ENCODE measurements at regions not wholly inside any gene's neighbourhood (a gene's known extent, or its start where the extent isn't known, plus 50 kb on each side); places are given as distances from the start of the nearest gene placed in this dataset.

DNA sequence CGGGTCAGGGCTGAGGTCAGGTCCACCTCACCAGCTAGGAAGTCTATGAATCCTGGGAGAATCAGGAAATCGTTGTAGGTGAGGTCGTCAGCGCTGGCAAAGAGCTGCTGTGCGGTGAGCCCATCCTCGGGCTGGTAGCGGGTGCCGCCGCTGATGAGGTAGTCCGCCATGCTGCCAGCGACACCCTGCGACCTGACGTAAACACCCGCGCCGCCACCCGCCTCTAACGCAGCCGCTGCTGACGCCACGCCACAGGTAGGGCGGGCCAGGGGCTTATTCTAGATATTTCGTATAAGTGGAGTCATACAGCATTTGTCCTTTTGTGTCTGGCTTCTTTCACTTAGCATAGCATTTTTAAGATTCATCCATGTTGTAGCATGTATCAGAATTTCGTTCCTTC lies 220.2 kb upstream of the ATP6AP2 start:
- Histone ChIP-seq H3K4me3 (ENCODE audit: low read depth in 1 of 2, low read length in 2 of 2) (no peak overlapping the region), H3K27ac (ENCODE audit: low read length) (no peak overlapping the region), H3K27me3 (ENCODE audit: low read depth, low read length) (no peaks in the 10 kb centered on the region), H3K36me3 (ENCODE audit: control insufficient read depth in 1 of 2, insufficient read depth in 2 of 2, low read length in 2 of 2) (no peaks in the 10 kb centered on the region), H3K9me3 (ENCODE audit: control insufficient read depth in 1 of 2, low read length in 2 of 2) (no peaks in the 10 kb centered on the region), H3K4me1 (ENCODE audit: control insufficient read depth in 1 of 2, insufficient read depth in 2 of 2, low read length in 2 of 2) (no peaks in the 10 kb centered on the region)

DNA sequence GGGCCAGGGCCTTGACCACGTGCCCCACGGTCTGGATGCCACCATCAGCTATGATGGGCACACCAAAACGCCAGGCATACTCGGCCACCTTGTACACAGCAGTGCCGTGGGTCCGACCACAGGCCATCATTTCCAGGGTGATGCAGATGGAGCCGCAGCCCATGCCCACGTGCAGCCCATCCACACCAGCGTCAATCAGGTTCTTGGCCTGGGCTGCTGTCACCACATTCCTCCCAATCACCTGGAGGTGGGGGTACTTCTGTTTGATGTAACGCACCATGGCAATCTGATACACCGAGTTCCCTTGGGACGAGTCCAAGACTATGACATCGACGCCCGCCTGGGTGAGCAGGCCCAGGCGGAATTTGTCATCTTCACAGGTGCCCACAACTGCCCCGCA lies 221.2 kb upstream of the ATP6AP2 start:
- Histone ChIP-seq H3K9me3 (ENCODE audit: control insufficient read depth in 1 of 2, low read length in 2 of 2) (no peaks in the 10 kb centered on the region), H3K27ac (ENCODE audit: low read length) (no peak overlapping the region), H3K27me3 (ENCODE audit: low read depth, low read length) (no peaks in the 10 kb centered on the region), H3K36me3 (ENCODE audit: control insufficient read depth in 1 of 2, insufficient read depth in 2 of 2, low read length in 2 of 2) (no peaks in the 10 kb centered on the region), H3K4me3 (ENCODE audit: low read depth in 1 of 2, low read length in 2 of 2) (no peak overlapping the region), H3K4me1 (ENCODE audit: control insufficient read depth in 1 of 2, insufficient read depth in 2 of 2, low read length in 2 of 2) (no peaks in the 10 kb centered on the region)

DNA sequence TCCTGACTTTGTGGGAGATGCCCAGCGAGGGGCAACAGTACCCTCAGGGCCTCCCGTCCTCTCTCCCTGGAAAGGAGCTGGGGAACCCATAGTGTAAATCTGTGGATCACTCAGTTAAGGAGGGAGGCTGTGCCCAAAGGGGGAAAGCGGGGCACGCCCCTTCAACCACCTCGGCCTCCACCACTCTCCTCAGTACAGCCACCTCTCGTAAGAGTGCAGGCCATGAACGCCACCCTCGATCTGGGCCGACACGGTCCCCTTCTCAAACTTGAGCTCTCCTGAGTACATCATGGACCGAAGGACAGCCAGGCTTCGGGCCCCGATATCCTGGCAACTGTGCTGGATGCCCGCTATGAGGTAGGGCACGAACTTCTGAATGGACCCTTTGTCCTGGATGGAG lies 221.8 kb upstream of the ATP6AP2 start:
- no peaks in the 10 kb centered on the region for H3K27me3 ChIP-seq (ENCODE audit: low read depth, low read length)
- H3K36me3 ChIP-seq (ENCODE audit: control insufficient read depth in 1 of 2, insufficient read depth in 2 of 2, low read length in 2 of 2) = no peaks in the 10 kb centered on the region
- no peaks in the 10 kb centered on the region for H3K9me3 ChIP-seq (ENCODE audit: control insufficient read depth in 1 of 2, low read length in 2 of 2)
- no peak overlapping the region for H3K4me3 ChIP-seq (ENCODE audit: low read depth in 1 of 2, low read length in 2 of 2)
- H3K27ac ChIP-seq (ENCODE audit: low read length) = no peak overlapping the region
- H3K4me1 ChIP-seq (ENCODE audit: control insufficient read depth in 1 of 2, insufficient read depth in 2 of 2, low read length in 2 of 2) = no peaks in the 10 kb centered on the region

DNA sequence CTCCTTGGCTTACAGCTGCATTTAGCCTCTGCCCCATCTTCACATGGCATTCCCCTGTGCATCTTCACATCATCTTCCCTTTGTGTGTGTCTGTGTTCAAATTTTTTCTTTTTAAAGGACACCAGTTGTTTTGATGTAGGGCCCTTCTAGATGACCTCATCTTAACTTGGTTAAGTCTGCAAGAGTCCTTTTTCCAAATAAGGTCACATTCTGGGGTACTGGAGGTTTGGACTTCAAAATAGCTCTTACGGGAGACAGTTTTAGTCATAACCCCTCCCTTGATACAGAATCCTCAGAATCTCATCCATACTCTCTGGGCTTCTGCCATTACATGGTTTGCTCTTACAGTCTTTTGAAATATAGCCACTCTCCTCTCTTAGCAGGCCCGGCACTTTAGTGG lies 231.5 kb upstream of the ATP6AP2 start:
- no peaks in the 10 kb centered on the region for H3K9me3 ChIP-seq (ENCODE audit: control insufficient read depth in 1 of 2, low read length in 2 of 2)
- no peak overlapping the region for H3K4me3 ChIP-seq (ENCODE audit: low read depth in 1 of 2, low read length in 2 of 2)
- no peaks in the 10 kb centered on the region for H3K4me1 ChIP-seq (ENCODE audit: control insufficient read depth in 1 of 2, insufficient read depth in 2 of 2, low read length in 2 of 2)
- no peak overlapping the region for H3K27ac ChIP-seq (ENCODE audit: low read length)
- H3K36me3 ChIP-seq (ENCODE audit: control insufficient read depth in 1 of 2, insufficient read depth in 2 of 2, low read length in 2 of 2) = no peaks in the 10 kb centered on the region
- H3K27me3 ChIP-seq (ENCODE audit: low read depth, low read length) = no peaks in the 10 kb centered on the region

DNA sequence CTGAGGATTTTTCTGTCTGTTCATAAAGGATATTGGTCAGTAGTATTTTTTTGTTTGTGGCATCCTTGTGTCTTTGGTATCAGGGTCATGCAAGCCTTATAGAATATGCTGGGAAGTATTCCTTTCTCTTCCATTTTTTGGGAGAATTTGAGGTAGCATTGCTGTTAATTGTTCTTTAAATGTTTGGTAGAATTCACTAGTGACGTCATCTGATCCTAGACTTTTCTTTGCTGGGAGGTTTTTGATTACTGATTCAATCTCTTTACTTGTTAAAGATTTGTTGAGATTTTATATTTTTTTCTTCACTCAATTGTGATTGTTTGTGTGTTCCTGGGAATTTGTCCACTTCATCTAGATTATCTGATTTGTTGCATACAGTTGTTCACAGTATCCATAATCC lies 234.4 kb upstream of the ATP6AP2 start:
- no peak overlapping the region for H3K4me3 ChIP-seq (ENCODE audit: low read depth in 1 of 2, low read length in 2 of 2)
- no peaks in the 10 kb centered on the region for H3K4me1 ChIP-seq (ENCODE audit: control insufficient read depth in 1 of 2, insufficient read depth in 2 of 2, low read length in 2 of 2)

DNA sequence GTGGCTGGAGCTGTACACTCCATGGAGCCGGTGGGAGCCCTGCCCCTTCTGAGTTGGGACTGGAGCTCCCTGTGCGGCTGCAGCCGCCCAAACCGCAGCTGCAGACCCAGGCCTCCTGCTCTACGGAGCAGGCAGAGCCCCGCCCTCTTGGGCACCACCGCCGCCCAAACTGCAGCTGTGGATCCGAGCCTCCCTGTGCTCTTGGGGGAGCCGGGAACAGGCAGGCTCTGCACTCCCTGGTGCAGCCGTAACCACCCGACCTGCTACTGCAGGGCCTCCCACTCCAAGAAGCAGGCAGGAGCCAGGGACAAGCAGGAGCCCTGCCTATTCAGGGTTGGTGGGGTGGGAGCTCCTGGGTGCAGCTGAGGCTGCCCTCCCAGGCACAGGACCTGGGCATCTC lies 237.5 kb upstream of the ATP6AP2 start:
- Histone ChIP-seq H3K4me1 (ENCODE audit: control insufficient read depth in 1 of 2, insufficient read depth in 2 of 2, low read length in 2 of 2) (no peaks in the 10 kb centered on the region), H3K36me3 (ENCODE audit: control insufficient read depth in 1 of 2, insufficient read depth in 2 of 2, low read length in 2 of 2) (no peaks in the 10 kb centered on the region), H3K9me3 (ENCODE audit: control insufficient read depth in 1 of 2, low read length in 2 of 2) (no peaks in the 10 kb centered on the region), H3K27ac (ENCODE audit: low read length) (no peak overlapping the region), H3K4me3 (ENCODE audit: low read depth in 1 of 2, low read length in 2 of 2) (no peak overlapping the region), H3K27me3 (ENCODE audit: low read depth, low read length) (no peaks in the 10 kb centered on the region)

More for the DNA sequence above, 234.4 kb upstream of the ATP6AP2 start:
- H3K36me3 ChIP-seq (ENCODE audit: control insufficient read depth in 1 of 2, insufficient read depth in 2 of 2, low read length in 2 of 2) = no peaks in the 10 kb centered on the region
- H3K27me3 ChIP-seq (ENCODE audit: low read depth, low read length) = no peaks in the 10 kb centered on the region
- no peak overlapping the region for H3K27ac ChIP-seq (ENCODE audit: low read length)
- no peaks in the 10 kb centered on the region for H3K9me3 ChIP-seq (ENCODE audit: control insufficient read depth in 1 of 2, low read length in 2 of 2)

DNA sequence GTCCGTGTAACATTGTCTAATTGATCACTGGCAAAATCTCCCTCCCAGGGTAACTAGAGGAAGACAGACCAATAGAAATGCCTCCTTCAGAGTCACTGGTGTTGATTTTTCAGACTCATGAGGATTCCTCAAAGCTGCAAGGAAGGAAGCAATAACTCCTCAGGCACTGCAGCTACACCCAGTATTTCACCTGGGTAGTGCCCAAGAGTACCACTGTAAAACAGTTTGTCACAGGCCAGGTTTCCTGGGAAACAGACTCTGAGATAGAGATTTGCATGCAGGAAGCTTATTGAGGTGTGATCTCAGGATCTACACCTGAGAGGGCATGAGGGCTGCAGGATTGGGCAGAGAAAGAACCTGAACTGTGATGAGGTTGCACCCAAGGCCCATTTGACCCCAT lies 240.7 kb upstream of the ATP6AP2 start:
- Histone ChIP-seq H3K36me3 (ENCODE audit: control insufficient read depth in 1 of 2, insufficient read depth in 2 of 2, low read length in 2 of 2) (no peaks in the 10 kb centered on the region), H3K4me1 (ENCODE audit: control insufficient read depth in 1 of 2, insufficient read depth in 2 of 2, low read length in 2 of 2) (no peaks in the 10 kb centered on the region), H3K9me3 (ENCODE audit: control insufficient read depth in 1 of 2, low read length in 2 of 2) (no peaks in the 10 kb centered on the region), H3K27ac (ENCODE audit: low read length) (no peak overlapping the region), H3K27me3 (ENCODE audit: low read depth, low read length) (no peaks in the 10 kb centered on the region), H3K4me3 (ENCODE audit: low read depth in 1 of 2, low read length in 2 of 2) (no peak overlapping the region)

DNA sequence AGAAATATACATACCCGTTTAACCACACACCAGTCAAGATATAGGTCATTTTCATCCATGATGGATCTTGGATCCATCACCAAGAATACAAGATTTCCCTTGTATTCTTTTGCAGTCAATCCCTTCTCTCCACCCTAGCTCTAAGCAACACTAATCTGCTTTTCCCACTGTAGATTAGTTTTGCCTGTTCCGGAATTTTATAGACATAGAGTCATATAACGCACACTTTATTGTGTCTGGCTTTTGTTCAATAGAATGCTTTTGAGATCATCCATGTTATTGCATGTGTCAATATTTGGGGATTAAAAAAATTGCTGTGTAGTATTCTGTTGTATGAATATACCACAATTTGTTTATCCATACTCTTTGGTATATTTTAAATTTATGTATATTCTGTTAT lies 235.6 kb upstream of the BCOR start:
- Histone ChIP-seq H3K36me3 (ENCODE audit: control insufficient read depth in 1 of 2, insufficient read depth in 2 of 2, low read length in 2 of 2) (no peaks in the 10 kb centered on the region), H3K4me3 (ENCODE audit: low read depth in 1 of 2, low read length in 2 of 2) (no peak overlapping the region), H3K27ac (ENCODE audit: low read length) (no peak overlapping the region), H3K9me3 (ENCODE audit: control insufficient read depth in 1 of 2, low read length in 2 of 2) (no peaks in the 10 kb centered on the region), H3K27me3 (ENCODE audit: low read depth, low read length) (no peaks in the 10 kb centered on the region), H3K4me1 (ENCODE audit: control insufficient read depth in 1 of 2, insufficient read depth in 2 of 2, low read length in 2 of 2) (no peaks in the 10 kb centered on the region)

DNA sequence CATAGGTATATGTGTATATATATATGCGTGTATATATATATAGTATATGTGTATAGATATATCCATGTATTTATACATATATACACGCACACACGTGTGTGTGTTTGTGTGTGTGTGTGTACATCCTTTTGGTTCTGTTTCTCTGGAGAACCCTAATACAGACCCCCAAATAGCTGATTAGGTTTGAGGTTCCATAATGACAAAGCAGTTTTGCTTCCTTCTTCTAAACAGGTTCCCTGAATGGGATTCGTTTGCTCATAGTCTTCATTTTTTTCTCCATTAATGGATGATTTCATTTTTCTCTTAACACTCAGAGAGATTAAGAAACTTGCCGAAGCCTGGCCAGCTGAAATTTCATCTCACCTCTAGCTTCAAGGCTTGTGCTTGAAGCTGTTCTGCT lies 234.0 kb upstream of the BCOR start:
- Histone ChIP-seq H3K27me3 (ENCODE audit: low read depth, low read length) (no peaks in the 10 kb centered on the region), H3K27ac (ENCODE audit: low read length) (no peak overlapping the region), H3K9me3 (ENCODE audit: control insufficient read depth in 1 of 2, low read length in 2 of 2) (no peaks in the 10 kb centered on the region), H3K36me3 (ENCODE audit: control insufficient read depth in 1 of 2, insufficient read depth in 2 of 2, low read length in 2 of 2) (no peaks in the 10 kb centered on the region), H3K4me1 (ENCODE audit: control insufficient read depth in 1 of 2, insufficient read depth in 2 of 2, low read length in 2 of 2) (no peaks in the 10 kb centered on the region), H3K4me3 (ENCODE audit: low read depth in 1 of 2, low read length in 2 of 2) (no peak overlapping the region)

DNA sequence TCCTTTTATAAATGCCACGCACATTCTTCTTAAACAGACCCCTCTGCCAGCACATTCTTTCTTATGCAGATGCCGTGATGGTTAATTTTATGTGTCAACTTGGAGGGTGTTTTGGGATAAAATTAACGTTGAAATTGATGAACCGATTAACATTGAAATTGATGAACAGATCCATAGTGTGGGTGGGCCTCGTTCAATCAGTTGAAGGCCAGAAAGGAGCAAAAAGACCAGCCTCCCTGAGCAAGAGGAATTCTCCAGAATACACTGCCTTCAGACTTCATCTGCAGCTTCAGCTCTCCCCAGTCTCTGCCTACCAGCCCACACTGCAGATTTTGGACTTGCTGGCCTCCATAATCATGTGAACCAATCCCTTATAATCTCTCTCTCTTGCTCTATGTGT lies 233.6 kb upstream of the BCOR start:
- no peaks in the 10 kb centered on the region for H3K36me3 ChIP-seq (ENCODE audit: control insufficient read depth in 1 of 2, insufficient read depth in 2 of 2, low read length in 2 of 2)
- H3K27me3 ChIP-seq (ENCODE audit: low read depth, low read length) = no peaks in the 10 kb centered on the region
- H3K9me3 ChIP-seq (ENCODE audit: control insufficient read depth in 1 of 2, low read length in 2 of 2) = no peaks in the 10 kb centered on the region
- no peak overlapping the region for H3K27ac ChIP-seq (ENCODE audit: low read length)
- H3K4me1 ChIP-seq (ENCODE audit: control insufficient read depth in 1 of 2, insufficient read depth in 2 of 2, low read length in 2 of 2) = no peaks in the 10 kb centered on the region
- no peak overlapping the region for H3K4me3 ChIP-seq (ENCODE audit: low read depth in 1 of 2, low read length in 2 of 2)

DNA sequence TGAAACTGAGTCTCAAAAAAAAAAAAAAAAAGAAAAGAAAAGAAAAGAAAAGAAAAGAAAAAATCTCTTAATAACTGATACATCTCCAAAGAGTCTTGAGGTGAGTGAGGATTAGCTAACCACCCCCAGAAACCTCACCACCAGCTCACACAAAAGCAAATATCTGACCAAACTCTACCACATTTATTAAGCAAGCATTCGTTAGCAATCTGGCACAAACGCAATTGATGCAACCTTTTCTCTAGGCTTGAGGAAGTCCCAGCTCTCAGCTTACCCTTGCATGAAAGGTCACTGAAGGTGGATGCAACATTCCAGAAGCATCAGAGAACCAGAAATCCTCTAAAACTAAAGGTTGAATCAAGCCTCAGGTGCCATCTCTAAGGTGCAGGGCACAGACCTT lies 231.9 kb upstream of the BCOR start:
- Histone ChIP-seq H3K27ac (ENCODE audit: low read length) (no peak overlapping the region), H3K4me3 (ENCODE audit: low read depth in 1 of 2, low read length in 2 of 2) (no peak overlapping the region), H3K27me3 (ENCODE audit: low read depth, low read length) (no peaks in the 10 kb centered on the region), H3K4me1 (ENCODE audit: control insufficient read depth in 1 of 2, insufficient read depth in 2 of 2, low read length in 2 of 2) (no peaks in the 10 kb centered on the region), H3K9me3 (ENCODE audit: control insufficient read depth in 1 of 2, low read length in 2 of 2) (no peaks in the 10 kb centered on the region), H3K36me3 (ENCODE audit: control insufficient read depth in 1 of 2, insufficient read depth in 2 of 2, low read length in 2 of 2) (no peaks in the 10 kb centered on the region)

DNA sequence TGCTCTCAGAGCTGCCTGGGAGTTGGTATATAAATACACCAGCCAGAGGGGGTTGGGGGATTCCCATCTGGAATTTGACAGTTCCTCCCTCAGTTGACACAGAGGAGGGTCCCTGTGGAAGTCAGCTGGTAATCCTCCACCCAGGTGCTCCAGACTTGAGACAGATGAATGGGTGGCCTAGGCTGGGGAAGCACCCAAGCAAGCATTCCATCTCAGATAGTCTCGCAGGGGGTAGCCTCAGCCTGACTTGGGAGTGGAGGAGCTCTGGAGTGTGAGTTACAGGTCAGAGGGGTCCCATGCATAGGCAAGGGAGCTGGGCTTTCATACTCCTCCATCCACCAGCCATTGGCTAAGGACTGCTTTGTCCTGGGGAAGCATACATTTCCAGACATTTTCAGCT lies 229.3 kb upstream of the BCOR start:
- H3K27me3 ChIP-seq (ENCODE audit: low read depth, low read length) = no peaks in the 10 kb centered on the region
- H3K36me3 ChIP-seq (ENCODE audit: control insufficient read depth in 1 of 2, insufficient read depth in 2 of 2, low read length in 2 of 2) = no peaks in the 10 kb centered on the region
- H3K4me1 ChIP-seq (ENCODE audit: control insufficient read depth in 1 of 2, insufficient read depth in 2 of 2, low read length in 2 of 2) = no peaks in the 10 kb centered on the region
- H3K9me3 ChIP-seq (ENCODE audit: control insufficient read depth in 1 of 2, low read length in 2 of 2) = no peaks in the 10 kb centered on the region
- no peak overlapping the region for H3K4me3 ChIP-seq (ENCODE audit: low read depth in 1 of 2, low read length in 2 of 2)
- no peak overlapping the region for H3K27ac ChIP-seq (ENCODE audit: low read length)

Data from muscle layer of duodenum (tissue), 2 donors.